ENCODE measurements at regions not wholly inside any gene's neighbourhood (a gene's known extent, or its start where the extent isn't known, plus 50 kb on each side); places are given as distances from the start of the nearest gene placed in this dataset.

GRCh38 chr2:216974321-216975302 lies 114.7 kb upstream of the TNP1 start:
- no peak for TF ChIP-seq EZH2 (IDR thresholded peaks at IDR 0.05)
- no peak for TF ChIP-seq POLR2AphosphoS5 (IDR thresholded peaks at IDR 0.05; ENCODE audit: borderline replicate concordance, low read depth, low read length)
- no peak for TF ChIP-seq FOXP2 (optimal IDR thresholded peaks at IDR 0.05; ENCODE audit: control extremely low read depth, extremely low read length, insufficient read depth)

All from SK-N-MC (cell line).